GM21529 (cell line): ENCODE measurements at regions not wholly inside any gene's neighbourhood (a gene's known extent, or its start where the extent isn't known, plus 50 kb on each side); places are given as distances from the start of the nearest gene placed in this dataset.
A peak's percentile ranks its signal among the peaks of the same experiment; 100 is the strongest.

ENCODE experiments used
- ATAC-seq: cut with Tn5 transposase; IDR thresholded peaks from one replicate; pipeline ENCODE4 v1.9.1; 2021; ENCODE audit not compliant: unreplicated experiment

DNA sequence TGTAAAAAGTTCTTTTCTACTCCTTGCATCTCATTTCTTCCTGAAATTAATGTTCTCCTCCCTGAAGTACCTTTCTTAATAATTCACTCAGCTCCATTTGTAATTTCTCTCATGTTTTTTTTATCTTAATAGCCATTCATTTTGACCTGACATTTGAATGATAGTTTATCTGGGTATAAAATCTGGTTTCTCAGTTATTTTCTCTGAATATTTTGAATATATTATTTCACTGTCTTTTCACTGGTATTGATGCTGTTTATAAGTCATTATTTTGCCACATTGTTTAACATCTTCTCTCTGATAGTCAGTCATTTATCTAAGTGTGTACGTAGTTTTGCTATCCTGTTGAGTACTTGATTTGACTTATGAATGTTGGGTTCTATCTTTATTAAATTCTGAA is 68.8 kb upstream of the ARHGAP18 start:
- ATAC-seq: no peak

DNA sequence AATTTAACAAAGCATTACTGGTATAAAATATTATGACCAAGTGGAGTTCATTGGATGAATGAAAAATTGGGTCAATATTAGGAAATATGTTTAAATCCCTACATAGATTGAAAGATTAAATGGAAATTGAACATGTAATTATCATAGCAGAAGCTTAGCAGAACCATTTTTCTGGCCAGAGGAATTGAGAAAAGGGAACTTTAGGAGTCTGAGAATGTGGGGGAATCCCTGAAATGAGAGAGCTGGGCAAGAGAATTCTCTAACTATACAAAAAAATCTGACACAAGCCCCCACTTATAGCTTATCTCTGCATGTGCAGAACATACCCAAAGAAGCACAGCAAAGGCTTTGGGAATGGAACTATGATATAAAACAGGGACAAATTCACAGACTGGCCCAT is 67.4 kb upstream of the ARHGAP18 start:
- no peak for ATAC-seq

DNA sequence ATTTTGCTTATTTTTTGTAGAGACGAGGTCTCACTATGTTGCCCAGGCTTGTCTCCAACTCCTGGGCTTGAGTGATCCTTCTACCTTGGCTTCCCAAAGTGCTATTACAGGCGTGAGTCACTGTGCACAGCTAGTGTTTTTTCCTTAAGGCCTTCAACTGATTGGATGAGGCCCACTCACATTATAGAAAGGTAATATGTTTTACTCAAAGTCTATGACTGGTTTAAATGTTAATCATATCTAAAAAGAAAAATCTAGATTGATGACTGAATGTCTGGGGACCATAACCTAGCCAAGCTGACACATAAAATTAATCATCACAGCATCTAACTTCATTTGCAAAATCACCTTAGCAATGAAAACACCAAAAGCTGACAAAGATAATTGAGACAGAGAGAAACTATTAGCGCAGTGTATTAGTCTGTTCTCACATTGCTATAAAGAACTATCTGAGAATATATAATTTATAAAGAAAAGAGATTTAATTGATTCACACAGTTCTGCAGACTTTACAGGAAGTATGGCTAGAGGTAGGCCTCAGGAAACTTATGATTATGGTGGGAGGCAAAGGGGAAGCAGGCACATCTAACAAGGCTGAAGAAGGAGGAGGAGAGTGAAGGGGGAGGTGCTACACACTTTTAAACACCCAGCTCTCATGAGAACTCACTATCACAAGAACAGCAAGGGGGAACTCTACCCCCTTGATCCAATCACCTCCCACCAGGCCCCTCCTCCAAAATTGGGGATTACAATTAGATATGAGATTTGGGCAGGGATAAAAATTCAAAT is 66.8 kb upstream of the ARHGAP18 start:
- no peak for ATAC-seq

DNA sequence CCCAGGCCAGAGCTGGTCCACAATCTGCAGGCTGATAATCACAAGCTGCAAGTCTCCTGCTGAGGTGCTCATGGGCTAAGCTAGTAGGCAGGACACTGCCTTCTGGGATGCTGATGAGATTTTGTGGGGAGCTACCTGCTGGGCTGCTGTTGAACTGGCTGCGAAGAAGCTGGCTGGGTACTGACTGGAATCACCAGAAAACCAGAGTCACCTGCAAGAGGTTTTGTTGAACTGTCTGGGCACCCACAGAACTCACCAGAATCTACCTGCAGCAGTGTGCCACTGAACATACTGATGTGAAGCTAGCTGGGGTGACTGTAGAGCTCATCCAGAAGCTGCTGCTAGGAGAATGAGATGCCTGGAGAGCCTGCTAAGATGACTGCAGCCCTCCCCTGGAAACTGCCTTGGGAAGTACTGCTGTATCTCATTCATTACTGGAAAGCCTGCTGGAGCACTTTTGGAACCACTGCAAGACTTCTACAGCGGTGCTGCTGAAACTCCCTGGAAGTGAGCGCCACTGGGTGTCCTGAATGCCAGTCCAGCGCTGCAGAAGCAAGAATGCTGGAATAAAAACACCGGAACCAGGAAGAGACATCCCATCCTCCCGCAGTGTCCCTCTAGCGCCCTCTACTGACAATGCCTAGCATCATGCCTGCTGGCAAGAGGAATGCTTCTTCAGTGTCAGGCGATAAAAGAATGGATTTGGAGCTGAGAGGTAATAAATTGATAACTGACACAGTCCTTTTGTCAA is 64.9 kb upstream of the ARHGAP18 start:
- ATAC-seq: peak; percentile 76

DNA sequence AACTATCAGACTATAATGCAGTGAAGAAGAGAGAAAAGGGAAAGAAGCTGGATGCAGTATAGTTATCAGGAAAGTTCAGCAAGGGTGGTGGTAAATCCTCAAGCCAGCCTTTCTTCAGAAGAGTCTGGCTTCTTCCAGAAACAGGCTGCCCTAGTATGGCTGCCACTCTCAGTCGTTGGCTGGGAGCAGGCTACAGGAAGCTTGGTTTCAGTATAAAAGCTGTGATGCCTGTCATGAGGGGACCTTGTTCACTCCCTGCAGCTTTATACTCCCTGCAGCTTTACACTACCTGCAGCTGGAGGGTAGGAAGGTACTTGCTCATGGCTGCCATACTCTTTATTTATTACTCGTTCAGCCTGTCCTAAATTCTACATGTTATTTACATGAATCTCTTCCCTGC is 63.3 kb upstream of the ARHGAP18 start:
- ATAC-seq: no peak

DNA sequence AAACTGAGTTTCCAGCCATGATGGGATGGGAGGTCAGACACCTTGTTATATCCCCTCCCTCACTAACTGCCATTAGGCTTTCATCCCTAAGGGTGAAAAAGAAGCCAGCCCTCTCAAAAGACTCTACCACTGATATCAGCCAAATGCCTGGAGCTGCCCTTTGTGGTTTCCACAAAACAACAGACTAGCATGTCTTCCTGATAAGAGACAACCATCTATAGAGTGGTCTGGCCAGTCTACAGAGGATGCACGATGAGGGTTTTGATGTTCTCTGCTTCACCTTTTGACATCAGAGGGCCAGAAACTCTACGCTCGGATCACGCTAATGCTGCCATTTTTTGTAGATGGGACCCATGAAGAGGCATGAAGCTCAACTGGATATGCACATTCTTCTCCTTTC is 61.7 kb upstream of the ARHGAP18 start:
- no peak for ATAC-seq

DNA sequence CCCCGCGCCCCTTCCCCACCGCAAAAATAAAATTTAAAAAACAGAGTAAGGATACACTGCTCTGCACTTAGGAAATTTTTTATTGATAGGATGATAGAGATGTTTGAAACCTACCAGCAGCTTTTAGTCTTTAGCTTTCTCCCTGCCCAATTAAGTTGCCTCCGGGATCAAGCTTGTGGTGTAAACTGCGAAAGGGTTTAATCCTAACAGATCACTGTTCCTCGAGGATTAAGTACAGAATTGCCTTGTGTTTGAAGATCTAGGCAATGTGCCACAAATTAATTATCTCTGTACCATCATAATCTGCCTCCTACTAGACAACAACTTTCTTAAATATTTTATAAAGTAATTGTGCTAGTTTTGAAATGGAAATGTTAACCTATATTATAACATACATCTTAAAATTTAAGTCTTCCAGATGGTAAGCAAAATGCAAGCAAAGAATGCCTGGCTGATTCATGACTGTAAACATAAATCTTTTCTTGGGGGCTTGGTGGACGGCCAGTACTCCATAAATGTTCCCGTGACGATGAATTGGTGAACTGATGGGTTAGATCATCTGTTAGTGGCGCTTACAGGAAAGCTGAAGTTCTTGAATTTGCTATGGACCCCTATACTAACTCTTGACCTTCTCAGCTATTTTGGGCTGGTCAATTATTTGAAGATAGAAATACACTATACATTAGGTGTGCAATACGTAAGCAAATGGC is 58.0 kb upstream of the ARHGAP18 start:
- ATAC-seq: no peak

DNA sequence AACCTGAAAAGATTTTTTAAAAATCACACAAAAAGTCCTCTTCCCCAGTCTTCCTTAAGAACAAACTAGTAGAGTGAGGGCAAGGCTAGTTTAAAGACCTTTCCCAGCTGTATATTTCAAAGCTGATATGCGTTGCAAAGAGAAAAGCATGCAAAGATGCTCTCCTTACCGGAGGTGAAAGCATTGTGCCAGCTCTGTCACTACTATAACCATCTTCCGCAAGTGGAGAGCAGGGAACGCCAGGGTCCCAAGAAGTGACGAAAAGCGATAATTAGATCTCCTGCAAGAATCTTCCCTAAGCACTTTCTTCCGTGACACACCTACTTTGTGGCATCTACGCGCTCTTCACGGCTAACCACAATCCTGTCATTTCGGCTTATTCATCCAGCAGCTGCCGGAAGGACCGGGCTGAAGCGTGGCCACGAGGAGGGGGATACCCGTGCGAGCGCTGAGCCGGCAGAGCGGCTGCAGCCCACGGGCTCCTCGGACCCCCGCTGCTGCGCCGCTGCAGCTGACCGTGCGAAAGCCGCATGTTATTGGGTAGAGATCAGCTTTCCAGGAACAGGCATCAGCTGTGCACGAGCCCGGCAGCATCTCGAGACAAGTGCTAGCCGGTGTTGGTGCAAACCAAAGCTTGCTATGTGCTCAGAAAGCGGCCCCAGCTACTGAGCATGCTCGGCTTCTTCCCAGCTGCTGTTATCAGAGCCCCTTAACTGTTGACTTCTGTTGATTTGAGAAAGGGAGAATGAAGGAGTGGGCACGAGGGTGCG is 57.2 kb upstream of the ARHGAP18 start:
- peak; percentile 89 for ATAC-seq

DNA sequence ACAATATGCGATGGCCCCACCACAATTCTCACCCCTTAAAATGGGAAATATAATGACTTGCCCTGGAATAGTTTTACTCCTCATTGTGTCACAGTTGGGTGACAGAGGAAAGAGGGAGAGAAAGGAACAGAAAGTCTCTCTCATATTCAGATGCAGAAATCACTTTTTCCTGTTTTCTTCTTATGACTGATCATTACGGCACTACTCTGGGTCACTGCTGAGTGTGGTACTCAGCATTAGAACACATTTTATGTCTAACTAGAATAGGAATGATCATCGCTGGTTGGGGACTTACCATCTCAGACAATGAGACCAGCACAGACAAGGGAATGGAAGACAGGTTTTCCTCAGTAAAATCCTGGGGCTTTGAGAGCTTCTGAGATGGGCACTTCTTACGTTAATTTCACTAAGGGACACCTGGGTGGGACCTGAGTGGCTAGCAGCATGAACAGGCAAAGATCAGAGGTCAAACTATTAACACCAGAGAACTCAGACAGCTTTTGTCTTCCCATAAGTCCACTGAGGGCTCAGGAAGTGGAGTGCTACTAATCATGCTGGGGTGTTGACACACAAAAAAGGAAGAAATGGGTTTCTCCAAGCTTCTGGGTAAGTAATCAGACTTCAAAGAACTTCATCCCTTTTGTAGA is 54.9 kb upstream of the ARHGAP18 start:
- no peak for ATAC-seq

DNA sequence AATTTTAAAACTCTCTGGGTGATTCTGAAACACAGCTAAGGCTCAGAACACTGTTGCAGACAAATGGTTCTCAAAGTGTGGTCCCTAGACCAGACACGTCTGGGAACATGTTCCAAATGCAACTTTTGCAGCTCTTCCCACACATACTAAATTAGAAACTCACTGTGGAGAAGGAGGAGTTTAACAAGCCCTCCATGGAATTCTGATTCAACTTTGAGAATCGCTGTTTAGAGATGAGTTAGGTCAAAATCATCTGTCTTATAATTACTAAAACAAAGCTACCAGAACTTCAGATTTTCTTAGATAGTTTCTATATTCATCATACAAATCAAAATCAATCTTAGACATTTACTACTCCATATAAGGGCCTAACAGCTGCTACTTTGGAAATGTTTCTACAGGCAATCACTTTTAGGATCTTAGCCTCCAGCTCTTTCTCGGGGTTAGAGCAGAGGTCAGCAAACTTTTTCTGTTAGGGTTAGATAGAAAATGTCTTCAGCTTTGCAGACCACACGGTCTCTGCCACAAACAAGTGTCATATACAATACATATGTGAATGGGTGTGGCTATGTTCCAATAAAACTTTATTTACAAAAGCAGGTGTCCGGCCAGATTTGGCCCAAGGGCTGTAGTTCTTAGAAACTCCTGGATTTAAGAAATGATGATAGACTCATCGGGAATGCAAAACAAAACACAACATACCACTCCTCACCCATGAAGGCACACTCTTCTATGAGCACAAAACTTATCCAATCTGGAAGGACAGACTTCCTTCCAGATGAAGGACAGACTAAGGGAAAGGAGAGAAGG is 50.0 kb upstream of the ARHGAP18 start:
- no peak for ATAC-seq
